ENCODE measurements at regions not wholly inside any gene's neighbourhood (a gene's known extent, or its start where the extent isn't known, plus 50 kb on each side); places are given as distances from the start of the nearest gene placed in this dataset.

DNA sequence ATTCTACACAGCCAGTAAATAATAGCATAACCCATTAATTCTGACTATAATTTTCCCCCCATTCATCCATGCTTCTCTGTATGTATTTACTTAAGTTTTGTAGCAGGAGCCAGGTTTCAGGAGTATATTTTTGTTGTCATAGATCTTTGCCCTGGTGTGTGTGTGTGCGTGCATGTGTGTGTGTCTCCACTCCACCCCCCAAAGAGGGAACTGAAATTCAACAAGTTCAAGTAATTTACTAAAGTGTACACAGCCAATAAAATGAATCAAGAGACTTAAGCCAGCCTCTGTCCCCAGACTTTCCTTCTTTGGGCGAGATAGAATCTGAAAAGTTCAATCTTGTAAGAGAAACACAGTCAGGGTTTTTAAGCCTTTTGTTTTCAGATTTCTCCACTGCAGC is 792.0 kb downstream of the MED13L start:
- 20% methylated on average over 2 of the region's 2 CpGs for WGBS (ENCODE audit: missing lambda C conversion rate)
- ChIA-PET POLR2A (no interaction called here), CTCF (no interaction called here)

GRCh38 chr12:115482943-115483342 is 794.5 kb downstream of the MED13L start:
- DNase-seq (ENCODE audit: low read depth in 1 of 2, low spot score in 1 of 2) (no peak), FAIRE-seq (no peak), ATAC-seq (no peak)
- TF ChIP-seq MAZ (IDR thresholded peaks at IDR 0.05; ENCODE audit: borderline replicate concordance, low read depth, low read length) (no peak), JUNB (IDR thresholded peaks at IDR 0.05) (no peak), BCL3 (IDR thresholded peaks at IDR 0.05) (no peak), HOXB5 (CRISPR knock-in tag; IDR thresholded peaks at IDR 0.05) (no peak), POLR2A (IDR thresholded peaks at IDR 0.05; ENCODE audit: low read length) (no peak)
- Histone ChIP-seq H3K4me3 (no peak overlapping the region), H3K4me1 (no peaks in the 10 kb centered on the region), H3K27ac (no peak overlapping the region), H3K9me3 (peaks cover 13% of the 10 kb centered on the region; the same call in 1 of the 3 replicates), H3K4me2 (no peak overlapping the region)
- ChIA-PET CTCF (interaction anchor here (1.8 kb wide), 1 partner anchor 9 kb away, joined by 5 read pairs; no protein-coding TSS in a partner anchor), POLR2A (no interaction called here)

More for the DNA sequence above, 792.0 kb downstream of the MED13L start:
- Histone ChIP-seq H3K4me3 (no peak overlapping the region), H3K4me2 (no peak overlapping the region), H3K27ac (no peak overlapping the region), H3K9me3 (peaks cover 13% of the 10 kb centered on the region; the same call in 1 of the 3 replicates), H3K4me1 (no peaks in the 10 kb centered on the region)
- TF ChIP-seq MAFK (IDR thresholded peaks at IDR 0.05; ENCODE audit: partially characterized antibody) (no peak), RAD21 (conservative IDR thresholded peaks at IDR 0.05 in 1 of 2, IDR thresholded peaks at IDR 0.05 in 1 of 2) (no peak), HOXB5 (CRISPR knock-in tag; IDR thresholded peaks at IDR 0.05) (no peak), TFCP2L1 (CRISPR knock-in tag; IDR thresholded peaks at IDR 0.05) (no peak), CTCF (IDR thresholded peaks at IDR 0.05) (no peak), BCL3 (IDR thresholded peaks at IDR 0.05) (no peak), NR3C1 (IDR thresholded peaks at IDR 0.05) (no peak), GATA3 (IDR thresholded peaks at IDR 0.05; ENCODE audit: borderline replicate concordance) (no peak), MYC (IDR thresholded peaks at IDR 0.05; ENCODE audit: borderline replicate concordance, low read length) (no peak), SMC3 (IDR thresholded peaks at IDR 0.05) (no peak), MAZ (IDR thresholded peaks at IDR 0.05; ENCODE audit: borderline replicate concordance, low read depth, low read length) (no peak), JUNB (IDR thresholded peaks at IDR 0.05) (no peak), CBX8 (IDR thresholded peaks at IDR 0.05) (no peak), RCOR1 (IDR thresholded peaks at IDR 0.05; ENCODE audit: low read depth, low read length) (no peak), EP300 (IDR thresholded peaks at IDR 0.05) (no peak), ZFP36 (IDR thresholded peaks at IDR 0.05; ENCODE audit: borderline replicate concordance, partially characterized antibody) (no peak)
- TF ChIP-seq, protein P1, sequence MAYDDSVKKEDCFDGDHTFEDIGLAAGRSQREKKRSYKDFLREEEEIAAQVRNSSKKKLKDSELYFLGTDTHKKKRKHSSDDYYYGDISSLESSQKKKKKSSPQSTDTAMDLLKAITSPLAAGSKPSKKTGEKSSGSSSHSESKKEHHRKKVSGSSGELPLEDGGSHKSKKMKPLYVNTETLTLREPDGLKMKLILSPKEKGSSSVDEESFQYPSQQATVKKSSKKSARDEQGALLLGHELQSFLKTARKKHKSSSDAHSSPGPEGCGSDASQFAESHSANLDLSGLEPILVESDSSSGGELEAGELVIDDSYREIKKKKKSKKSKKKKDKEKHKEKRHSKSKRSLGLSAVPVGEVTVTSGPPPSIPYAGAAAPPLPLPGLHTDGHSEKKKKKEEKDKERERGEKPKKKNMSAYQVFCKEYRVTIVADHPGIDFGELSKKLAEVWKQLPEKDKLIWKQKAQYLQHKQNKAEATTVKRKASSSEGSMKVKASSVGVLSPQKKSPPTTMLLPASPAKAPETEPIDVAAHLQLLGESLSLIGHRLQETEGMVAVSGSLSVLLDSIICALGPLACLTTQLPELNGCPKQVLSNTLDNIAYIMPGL (CRISPR knock-in tag; IDR thresholded peaks at IDR 0.05; ENCODE audit: borderline replicate concordance), result no peak
- TF ChIP-seq, protein P2, sequence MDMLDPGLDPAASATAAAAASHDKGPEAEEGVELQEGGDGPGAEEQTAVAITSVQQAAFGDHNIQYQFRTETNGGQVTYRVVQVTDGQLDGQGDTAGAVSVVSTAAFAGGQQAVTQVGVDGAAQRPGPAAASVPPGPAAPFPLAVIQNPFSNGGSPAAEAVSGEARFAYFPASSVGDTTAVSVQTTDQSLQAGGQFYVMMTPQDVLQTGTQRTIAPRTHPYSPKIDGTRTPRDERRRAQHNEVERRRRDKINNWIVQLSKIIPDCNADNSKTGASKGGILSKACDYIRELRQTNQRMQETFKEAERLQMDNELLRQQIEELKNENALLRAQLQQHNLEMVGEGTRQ (IDR thresholded peaks at IDR 0.05), result no peak
- TF ChIP-seq, protein P3, sequence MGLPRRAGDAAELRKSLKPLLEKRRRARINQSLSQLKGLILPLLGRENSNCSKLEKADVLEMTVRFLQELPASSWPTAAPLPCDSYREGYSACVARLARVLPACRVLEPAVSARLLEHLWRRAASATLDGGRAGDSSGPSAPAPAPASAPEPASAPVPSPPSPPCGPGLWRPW (IDR thresholded peaks at IDR 0.05), result no peak
- FAIRE-seq (no peak), DNase-seq (ENCODE audit: low read depth in 1 of 2, low spot score in 1 of 2) (no peak), ATAC-seq (no peak)

Measured in A549 (cell line).